ENCODE measurements at regions not wholly inside any gene's neighbourhood (a gene's known extent, or its start where the extent isn't known, plus 50 kb on each side); places are given as distances from the start of the nearest gene placed in this dataset.

GRCh38 chr9:20043461-20043860, 254.6 kb upstream of the SLC24A2 start:
- no peak for DNase-seq (ENCODE audit: low spot score)

GRCh38 chr9:20043035-20043434, 254.2 kb upstream of the SLC24A2 start:
- DNase-seq (ENCODE audit: low spot score): no peak

GRCh38 chr9:20042128-20042711, 253.4 kb upstream of the SLC24A2 start:
- no peak for DNase-seq (ENCODE audit: low spot score)

DNA sequence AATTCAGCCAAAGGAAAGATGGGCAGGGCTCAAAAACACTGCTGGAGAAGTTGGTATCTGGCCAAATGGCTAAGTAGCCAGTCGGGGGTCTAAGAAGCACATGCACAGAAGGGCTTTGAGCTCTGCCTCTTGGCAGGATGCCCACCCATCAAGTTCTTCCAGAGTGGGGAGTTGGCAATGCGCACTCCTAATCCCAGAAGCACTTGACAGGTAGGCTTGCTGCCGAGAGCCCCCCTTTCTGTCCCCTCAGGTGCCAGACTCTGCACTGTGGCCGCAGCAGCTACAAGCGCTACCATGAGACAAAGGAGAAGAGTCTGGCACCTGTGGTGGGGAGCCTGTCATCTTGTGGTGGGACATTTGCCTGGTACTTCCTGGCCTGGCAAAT, 252.9 kb upstream of the SLC24A2 start:
- no peak for DNase-seq (ENCODE audit: low spot score)

GRCh38 chr9:20040991-20041696, 252.3 kb upstream of the SLC24A2 start:
- no peak for DNase-seq (ENCODE audit: low spot score)

DNA sequence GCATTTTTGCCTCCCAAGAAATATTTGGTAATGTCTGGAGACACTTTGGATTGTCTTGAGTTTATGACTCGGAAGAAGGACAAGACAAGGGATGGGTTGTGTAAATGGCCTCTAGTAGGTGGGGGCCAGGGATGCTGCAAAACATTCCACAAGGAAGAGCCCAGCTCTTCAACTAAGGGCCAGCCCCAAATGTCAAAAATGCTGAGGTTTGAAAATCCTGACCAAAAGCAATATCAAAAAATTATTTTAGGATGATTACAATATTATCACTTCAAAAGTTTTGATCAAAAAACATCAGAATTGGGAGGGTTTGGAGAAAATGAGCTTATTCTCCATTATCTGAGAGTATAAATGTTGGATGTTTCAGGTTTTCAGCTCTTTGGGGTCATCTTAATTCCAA, 248.9 kb upstream of the SLC24A2 start:
- no peak for DNase-seq (ENCODE audit: low spot score)

- no peak for DNase-seq (ENCODE audit: low spot score)
Measured at GRCh38 chr9:20033511-20033910, 244.7 kb upstream of the SLC24A2 start.

DNA sequence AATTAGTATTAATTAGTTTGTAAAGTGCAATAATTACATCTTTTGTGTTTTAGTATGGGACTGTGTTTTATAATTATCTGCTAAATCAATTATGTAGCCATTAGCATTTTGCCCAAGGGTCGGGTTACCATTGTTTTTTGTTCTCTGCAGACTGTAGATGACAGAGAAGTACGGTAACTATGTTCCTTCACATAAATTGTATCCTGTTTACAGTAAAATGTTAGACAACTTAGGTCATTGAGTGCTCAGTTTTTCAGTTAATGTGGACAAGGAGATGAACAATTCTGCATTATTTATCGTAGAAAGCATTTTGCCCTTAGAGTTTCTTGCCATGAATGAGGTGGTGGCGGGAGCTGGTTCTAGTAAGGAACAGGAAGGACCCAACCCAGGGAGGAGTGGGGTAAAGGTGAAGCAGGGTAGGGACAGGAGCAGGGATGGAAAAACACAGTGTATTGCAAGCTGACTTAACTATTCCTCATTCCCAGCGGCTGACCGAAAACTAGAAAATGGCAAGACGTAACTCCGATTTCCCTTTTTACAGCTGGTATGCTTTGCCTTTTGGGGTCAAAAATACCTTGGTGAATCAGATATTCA, 243.7 kb upstream of the SLC24A2 start:
- no peak for DNase-seq (ENCODE audit: low spot score)

GRCh38 chr9:20031836-20032235, 243.0 kb upstream of the SLC24A2 start:
- no peak for DNase-seq (ENCODE audit: low spot score)

- no peak for DNase-seq (ENCODE audit: low spot score)
Measured at GRCh38 chr9:20030671-20031070, 241.8 kb upstream of the SLC24A2 start.

- DNase-seq (ENCODE audit: low spot score): no peak
Measured at GRCh38 chr9:20030221-20030620, 241.4 kb upstream of the SLC24A2 start.

GRCh38 chr9:20028849-20029231, 240.0 kb upstream of the SLC24A2 start:
- no peak for DNase-seq (ENCODE audit: low spot score)

GRCh38 chr9:20028192-20028848, 239.5 kb upstream of the SLC24A2 start:
- DNase-seq (ENCODE audit: low spot score): no peak

GRCh38 chr9:20023961-20024571, 235.2 kb upstream of the SLC24A2 start:
- no peak for DNase-seq (ENCODE audit: low spot score)

DNA sequence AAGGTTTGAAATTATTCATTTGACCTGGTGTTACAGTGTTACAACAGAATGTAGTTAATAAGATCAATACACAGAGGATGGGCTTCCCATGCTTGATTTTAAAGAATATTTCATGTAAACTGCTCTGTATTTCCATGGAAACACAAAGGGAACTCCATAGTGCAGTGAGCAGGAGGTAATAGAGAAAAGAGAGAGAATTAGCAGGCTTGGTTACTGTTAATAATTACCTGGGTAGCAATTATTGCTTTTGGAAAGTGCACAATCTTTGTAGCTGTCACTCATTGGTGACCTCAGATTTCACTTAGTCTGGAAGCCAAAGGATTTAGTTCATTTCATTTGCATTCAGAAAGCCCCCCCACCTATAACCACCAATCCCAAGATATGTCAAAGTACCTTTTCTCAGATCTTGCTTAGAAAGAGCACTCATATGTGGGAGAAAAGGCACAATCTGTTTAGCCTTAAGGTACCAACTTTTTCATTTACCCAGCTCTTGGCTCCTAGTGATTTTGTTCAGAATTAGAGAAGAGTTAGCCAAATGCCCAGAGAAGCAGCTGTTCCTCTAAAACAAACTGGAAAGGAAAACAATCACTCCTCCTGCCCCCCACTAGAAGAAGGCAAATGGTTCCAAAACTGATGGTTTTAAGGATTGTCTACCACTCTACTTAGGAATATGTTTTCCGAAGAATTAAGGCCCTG, 234.5 kb upstream of the SLC24A2 start:
- no peak for DNase-seq (ENCODE audit: low spot score)

- no peak for DNase-seq (ENCODE audit: low spot score)
Measured at GRCh38 chr9:20022410-20022809, 233.6 kb upstream of the SLC24A2 start.

- no peak for DNase-seq (ENCODE audit: low spot score)
Measured at GRCh38 chr9:20016611-20017010, 227.8 kb upstream of the SLC24A2 start.

DNA sequence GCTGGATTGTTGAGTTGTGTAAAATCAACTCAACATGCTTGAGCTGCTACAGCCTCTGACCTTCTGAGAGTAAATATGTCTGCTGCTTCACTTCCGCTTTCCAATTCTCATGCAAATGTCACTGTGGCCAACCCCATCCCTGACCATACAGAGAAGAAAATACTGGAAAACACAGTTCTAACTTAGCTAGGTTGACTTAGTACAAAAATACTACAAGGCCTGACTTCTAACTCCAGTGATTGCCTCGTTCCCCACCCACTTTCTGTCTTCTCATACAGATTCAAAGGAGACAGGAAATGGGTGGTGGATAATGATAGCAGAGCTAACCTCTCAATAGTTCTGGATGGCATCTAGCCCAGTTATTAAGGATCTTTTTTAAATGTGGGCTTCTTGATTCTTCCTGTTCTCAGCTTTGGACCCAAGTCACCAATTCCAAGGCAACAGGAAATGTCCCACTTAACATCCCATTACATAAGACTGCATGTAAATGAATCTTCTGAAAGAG, 226.6 kb upstream of the SLC24A2 start:
- DNase-seq (ENCODE audit: low spot score): no peak

DNA sequence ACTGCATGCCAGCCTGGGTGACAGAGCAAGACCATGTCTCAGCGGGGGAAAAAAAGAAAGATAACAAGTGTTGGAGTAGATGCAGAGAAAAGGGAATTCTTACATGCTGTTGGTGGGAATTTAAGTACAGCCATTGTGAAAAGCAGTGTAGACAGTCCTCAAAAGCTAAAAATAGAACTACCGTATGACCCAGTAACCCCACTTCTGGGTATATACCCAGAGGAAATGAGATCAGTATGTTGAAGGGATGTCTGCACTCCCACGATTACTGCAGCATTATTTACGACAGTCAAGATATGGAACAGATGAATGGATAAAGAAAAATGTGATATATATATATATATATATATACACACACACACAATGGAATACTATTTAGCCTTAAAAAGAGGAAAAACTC, 225.3 kb upstream of the SLC24A2 start:
- no peak for DNase-seq (ENCODE audit: low spot score)

DNA sequence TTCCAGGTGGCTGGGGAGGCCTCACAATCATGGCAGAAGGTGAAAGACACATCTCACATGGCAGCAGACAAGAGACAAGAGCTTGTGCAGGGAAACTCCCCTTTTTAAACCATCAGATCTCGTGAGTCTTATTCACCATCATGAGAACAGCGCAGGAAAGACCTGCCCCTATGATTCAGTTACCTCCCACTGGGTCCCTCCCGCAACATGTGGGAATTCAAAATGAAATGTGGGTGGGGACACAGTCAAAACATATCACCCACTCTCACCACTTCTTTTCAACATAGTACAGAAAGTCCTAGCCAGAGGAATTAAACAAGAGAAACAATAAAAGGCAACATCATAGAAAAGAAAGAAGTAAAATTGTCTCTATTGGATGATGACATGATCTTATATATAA, 223.4 kb upstream of the SLC24A2 start:
- DNase-seq (ENCODE audit: low spot score): no peak

GRCh38 chr9:20009606-20010005, 220.8 kb upstream of the SLC24A2 start:
- DNase-seq (ENCODE audit: low spot score): no peak

- no peak for DNase-seq (ENCODE audit: low spot score)
Measured at GRCh38 chr9:20002011-20002410, 213.2 kb upstream of the SLC24A2 start.

Data from SK-N-DZ (cell line).